HEK293 (cell line): ENCODE measurements at regions not wholly inside any gene's neighbourhood (a gene's known extent, or its start where the extent isn't known, plus 50 kb on each side); places are given as distances from the start of the nearest gene placed in this dataset.

Experiments used
- GLI4 ChIP-seq: fragments of 450-650 bp; formaldehyde crosslinking; IDR thresholded peaks from 2 replicates; pipeline ENCODE4 v1.5.1; 2016; ENCODE audit warnings: missing biosample characterization, missing genetic modification characterization
- RBAK ChIP-seq: fragments of 450-650 bp; formaldehyde crosslinking; IDR thresholded peaks from 2 replicates; pipeline ENCODE4 v1.5.1; 2016; ENCODE audit warnings: missing biosample characterization, missing genetic modification characterization
- ZBTB8A ChIP-seq: fragments of 450-650 bp; formaldehyde crosslinking; IDR thresholded peaks from 2 replicates; pipeline ENCODE4 v1.5.1; 2016; ENCODE audit warnings: missing biosample characterization, missing genetic modification characterization
- ZNF121 ChIP-seq: fragments of 450-650 bp; formaldehyde crosslinking; IDR thresholded peaks from 2 replicates; pipeline ENCODE4 v1.5.1; 2016; ENCODE audit warnings: missing biosample characterization, missing genetic modification characterization
- ZNF133 ChIP-seq: fragments of 450-650 bp; formaldehyde crosslinking; IDR thresholded peaks from 2 replicates; pipeline ENCODE4 v1.5.1; 2016; ENCODE audit warnings: missing biosample characterization, missing genetic modification characterization
- ZNF184 ChIP-seq: fragments of 450-650 bp; IDR thresholded peaks from 2 replicates; pipeline ENCODE4 v1.5.1; 2018; ENCODE audit warnings: missing biosample characterization, mild to moderate bottlenecking, missing genetic modification characterization
- ZNF626 ChIP-seq: fragments of 450-650 bp; sonication (Bioruptor Pico); formaldehyde crosslinking; IDR thresholded peaks from 2 replicates; pipeline ENCODE4 v1.5.1; 2018; ENCODE audit warnings: missing biosample characterization, missing genetic modification characterization, inconsistent platforms
- ZNF785 ChIP-seq: fragments of 450-650 bp; formaldehyde crosslinking; IDR thresholded peaks from 2 replicates; pipeline ENCODE4 v1.5.1; 2016; ENCODE audit warnings: missing biosample characterization, missing genetic modification characterization
- ZNF792 ChIP-seq: fragments of 450-650 bp; formaldehyde crosslinking; IDR thresholded peaks from 2 replicates; pipeline ENCODE4 v1.5.1; 2016; ENCODE audit warnings: missing biosample characterization, missing genetic modification characterization
- ZNF837 ChIP-seq: fragments of 450-650 bp; formaldehyde crosslinking; IDR thresholded peaks from 2 replicates; pipeline ENCODE4 v1.5.1; 2016; ENCODE audit warnings: missing biosample characterization, missing genetic modification characterization
- TF ChIP-seq, protein P1 (sequence below): fragments of 450-650 bp; formaldehyde crosslinking; IDR thresholded peaks from 2 replicates; pipeline ENCODE4 v1.5.1; 2016; ENCODE audit warnings: missing biosample characterization, missing genetic modification characterization
- TF ChIP-seq, protein P2 (sequence below): fragments of 450-650 bp; formaldehyde crosslinking; IDR thresholded peaks from 2 replicates; pipeline ENCODE4 v1.5.1; 2016; ENCODE audit warnings: missing biosample characterization, missing genetic modification characterization
- TF ChIP-seq, protein P3 (sequence below): fragments of 450-650 bp; formaldehyde crosslinking; IDR thresholded peaks from 2 replicates; pipeline ENCODE4 v1.5.1; 2016; ENCODE audit warnings: missing biosample characterization, missing genetic modification characterization
- TF ChIP-seq, protein P4 (sequence below): fragments of 450-650 bp; formaldehyde crosslinking; IDR thresholded peaks from 2 replicates; pipeline ENCODE4; 2016; ENCODE audit warnings: missing biosample characterization, missing genetic modification characterization

DNA sequence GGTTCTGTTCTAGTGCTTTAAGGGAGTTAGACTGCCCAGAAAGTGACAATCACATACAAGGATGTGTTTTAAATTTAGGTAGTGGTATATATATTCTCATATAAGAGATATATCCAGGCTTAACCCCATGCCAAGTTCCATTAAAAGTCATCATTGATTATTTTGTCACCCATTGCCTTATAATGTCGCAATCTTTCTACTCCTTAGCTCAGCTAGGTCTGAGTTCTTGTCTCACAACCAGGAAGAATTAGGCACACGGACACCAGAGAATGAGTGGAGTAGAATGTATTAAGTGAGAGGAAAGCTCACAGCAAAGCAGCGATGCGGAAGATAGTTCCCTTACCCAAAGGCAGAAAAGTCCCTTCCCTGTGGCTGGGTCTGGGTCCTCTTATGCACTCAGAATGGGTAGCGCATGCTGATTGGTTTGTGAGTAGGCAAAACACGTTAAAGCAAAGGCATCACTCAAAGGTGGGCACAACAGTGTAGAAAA lies 197.2 kb upstream of the AHR start:
- TF ChIP-seq ZNF626 (tag by site-specific recombination) (no peak), ZNF133 (tag by site-specific recombination) (no peak), ZBTB8A (no peak), RBAK (tag by site-specific recombination) (no peak), ZNF785 (tag by site-specific recombination) (no peak), ZNF121 (no peak), ZNF792 (tag by site-specific recombination) (no peak), ZNF184 (tag by site-specific recombination) (no peak), ZNF837 (no peak), GLI4 (tag by site-specific recombination) (no peak)
- TF ChIP-seq, protein P1, sequence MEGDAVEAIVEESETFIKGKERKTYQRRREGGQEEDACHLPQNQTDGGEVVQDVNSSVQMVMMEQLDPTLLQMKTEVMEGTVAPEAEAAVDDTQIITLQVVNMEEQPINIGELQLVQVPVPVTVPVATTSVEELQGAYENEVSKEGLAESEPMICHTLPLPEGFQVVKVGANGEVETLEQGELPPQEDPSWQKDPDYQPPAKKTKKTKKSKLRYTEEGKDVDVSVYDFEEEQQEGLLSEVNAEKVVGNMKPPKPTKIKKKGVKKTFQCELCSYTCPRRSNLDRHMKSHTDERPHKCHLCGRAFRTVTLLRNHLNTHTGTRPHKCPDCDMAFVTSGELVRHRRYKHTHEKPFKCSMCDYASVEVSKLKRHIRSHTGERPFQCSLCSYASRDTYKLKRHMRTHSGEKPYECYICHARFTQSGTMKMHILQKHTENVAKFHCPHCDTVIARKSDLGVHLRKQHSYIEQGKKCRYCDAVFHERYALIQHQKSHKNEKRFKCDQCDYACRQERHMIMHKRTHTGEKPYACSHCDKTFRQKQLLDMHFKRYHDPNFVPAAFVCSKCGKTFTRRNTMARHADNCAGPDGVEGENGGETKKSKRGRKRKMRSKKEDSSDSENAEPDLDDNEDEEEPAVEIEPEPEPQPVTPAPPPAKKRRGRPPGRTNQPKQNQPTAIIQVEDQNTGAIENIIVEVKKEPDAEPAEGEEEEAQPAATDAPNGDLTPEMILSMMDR (tag by site-specific recombination): no peak
- TF ChIP-seq, protein P2, sequence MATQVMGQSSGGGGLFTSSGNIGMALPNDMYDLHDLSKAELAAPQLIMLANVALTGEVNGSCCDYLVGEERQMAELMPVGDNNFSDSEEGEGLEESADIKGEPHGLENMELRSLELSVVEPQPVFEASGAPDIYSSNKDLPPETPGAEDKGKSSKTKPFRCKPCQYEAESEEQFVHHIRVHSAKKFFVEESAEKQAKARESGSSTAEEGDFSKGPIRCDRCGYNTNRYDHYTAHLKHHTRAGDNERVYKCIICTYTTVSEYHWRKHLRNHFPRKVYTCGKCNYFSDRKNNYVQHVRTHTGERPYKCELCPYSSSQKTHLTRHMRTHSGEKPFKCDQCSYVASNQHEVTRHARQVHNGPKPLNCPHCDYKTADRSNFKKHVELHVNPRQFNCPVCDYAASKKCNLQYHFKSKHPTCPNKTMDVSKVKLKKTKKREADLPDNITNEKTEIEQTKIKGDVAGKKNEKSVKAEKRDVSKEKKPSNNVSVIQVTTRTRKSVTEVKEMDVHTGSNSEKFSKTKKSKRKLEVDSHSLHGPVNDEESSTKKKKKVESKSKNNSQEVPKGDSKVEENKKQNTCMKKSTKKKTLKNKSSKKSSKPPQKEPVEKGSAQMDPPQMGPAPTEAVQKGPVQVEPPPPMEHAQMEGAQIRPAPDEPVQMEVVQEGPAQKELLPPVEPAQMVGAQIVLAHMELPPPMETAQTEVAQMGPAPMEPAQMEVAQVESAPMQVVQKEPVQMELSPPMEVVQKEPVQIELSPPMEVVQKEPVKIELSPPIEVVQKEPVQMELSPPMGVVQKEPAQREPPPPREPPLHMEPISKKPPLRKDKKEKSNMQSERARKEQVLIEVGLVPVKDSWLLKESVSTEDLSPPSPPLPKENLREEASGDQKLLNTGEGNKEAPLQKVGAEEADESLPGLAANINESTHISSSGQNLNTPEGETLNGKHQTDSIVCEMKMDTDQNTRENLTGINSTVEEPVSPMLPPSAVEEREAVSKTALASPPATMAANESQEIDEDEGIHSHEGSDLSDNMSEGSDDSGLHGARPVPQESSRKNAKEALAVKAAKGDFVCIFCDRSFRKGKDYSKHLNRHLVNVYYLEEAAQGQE (tag by site-specific recombination): no peak
- TF ChIP-seq, protein P3, sequence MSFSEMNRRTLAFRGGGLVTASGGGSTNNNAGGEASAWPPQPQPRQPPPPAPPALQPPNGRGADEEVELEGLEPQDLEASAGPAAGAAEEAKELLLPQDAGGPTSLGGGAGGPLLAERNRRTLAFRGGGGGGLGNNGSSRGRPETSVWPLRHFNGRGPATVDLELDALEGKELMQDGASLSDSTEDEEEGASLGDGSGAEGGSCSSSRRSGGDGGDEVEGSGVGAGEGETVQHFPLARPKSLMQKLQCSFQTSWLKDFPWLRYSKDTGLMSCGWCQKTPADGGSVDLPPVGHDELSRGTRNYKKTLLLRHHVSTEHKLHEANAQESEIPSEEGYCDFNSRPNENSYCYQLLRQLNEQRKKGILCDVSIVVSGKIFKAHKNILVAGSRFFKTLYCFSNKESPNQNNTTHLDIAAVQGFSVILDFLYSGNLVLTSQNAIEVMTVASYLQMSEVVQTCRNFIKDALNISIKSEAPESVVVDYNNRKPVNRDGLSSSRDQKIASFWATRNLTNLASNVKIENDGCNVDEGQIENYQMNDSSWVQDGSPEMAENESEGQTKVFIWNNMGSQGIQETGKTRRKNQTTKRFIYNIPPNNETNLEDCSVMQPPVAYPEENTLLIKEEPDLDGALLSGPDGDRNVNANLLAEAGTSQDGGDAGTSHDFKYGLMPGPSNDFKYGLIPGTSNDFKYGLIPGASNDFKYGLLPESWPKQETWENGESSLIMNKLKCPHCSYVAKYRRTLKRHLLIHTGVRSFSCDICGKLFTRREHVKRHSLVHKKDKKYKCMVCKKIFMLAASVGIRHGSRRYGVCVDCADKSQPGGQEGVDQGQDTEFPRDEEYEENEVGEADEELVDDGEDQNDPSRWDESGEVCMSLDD (tag by site-specific recombination): no peak
- TF ChIP-seq, protein P4, sequence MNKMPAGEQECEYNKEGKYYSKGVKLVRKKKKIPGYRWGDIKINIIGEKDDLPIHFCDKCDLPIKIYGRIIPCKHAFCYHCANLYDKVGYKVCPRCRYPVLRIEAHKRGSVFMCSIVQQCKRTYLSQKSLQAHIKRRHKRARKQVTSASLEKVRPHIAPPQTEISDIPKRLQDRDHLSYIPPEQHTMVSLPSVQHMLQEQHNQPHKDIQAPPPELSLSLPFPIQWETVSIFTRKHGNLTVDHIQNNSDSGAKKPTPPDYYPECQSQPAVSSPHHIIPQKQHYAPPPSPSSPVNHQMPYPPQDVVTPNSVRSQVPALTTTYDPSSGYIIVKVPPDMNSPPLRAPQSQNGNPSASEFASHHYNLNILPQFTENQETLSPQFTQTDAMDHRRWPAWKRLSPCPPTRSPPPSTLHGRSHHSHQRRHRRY (tag by site-specific recombination): no peak
